ENCODE measurements at regions not wholly inside any gene's neighbourhood (a gene's known extent, or its start where the extent isn't known, plus 50 kb on each side); places are given as distances from the start of the nearest gene placed in this dataset.
"Not testable (repeated sequence)": the region's sequence is repeated elsewhere in the genome, so short reads cannot be mapped to it uniquely, and the experiment has no call there.

DNA sequence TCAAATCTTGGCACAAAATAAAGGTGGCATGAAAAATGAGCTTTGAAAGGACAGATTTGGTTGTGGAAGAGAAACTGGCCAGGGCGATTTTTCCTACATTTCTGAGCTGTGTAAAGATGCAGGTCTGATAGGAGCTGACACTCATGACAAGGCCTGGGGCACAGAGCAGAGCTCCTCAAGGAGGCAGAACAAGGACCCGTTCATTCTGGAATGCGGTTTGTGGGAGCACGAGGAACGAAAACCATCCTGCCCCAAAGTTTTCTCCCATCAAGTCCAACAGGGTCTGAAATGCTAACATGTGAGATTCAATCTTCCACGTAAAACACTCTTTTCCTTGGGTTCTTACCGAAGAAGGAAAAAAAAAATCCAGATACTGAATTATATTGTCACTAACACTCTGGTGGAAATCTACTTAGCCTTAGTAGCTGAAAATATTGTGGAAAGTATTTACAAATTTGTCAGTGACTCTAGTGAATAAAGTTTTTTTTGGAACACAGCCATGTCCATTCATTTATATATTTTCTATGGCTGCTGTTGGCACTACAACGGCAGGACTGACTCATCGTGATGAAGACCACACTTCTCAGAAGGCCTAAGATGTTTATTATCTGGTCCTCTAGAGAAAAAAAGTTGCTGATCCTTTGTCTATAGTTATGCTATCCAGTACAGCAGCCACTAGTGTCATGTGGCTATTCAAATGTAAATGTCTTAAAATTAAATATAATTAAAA is 215.7 kb downstream of the BAMBI start:
- no peak for DNase-seq (ENCODE audit: low read depth in 4 of 4, low spot score in 3 of 4)

DNA sequence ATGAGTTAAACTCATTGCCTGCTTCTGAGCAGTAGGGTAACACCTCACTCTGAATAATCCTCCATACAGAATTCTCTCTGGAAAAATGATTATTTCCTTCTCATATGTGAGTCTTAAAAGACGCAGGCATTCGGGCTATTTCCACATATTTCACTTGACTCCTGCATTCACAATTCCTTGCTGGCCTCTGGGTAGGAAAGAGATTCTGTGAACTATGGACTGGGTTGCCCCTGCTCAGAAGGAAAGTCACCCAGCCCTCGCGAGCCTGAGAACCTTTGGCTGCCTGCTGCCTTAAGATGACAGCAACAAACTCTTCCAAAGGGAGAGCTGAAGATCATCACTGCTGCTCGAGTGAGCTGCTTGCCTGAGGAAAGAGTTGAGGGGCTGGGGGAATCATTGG is 216.8 kb downstream of the BAMBI start:
- DNase-seq (ENCODE audit: low read depth in 4 of 4, low spot score in 3 of 4) = no peak

DNA sequence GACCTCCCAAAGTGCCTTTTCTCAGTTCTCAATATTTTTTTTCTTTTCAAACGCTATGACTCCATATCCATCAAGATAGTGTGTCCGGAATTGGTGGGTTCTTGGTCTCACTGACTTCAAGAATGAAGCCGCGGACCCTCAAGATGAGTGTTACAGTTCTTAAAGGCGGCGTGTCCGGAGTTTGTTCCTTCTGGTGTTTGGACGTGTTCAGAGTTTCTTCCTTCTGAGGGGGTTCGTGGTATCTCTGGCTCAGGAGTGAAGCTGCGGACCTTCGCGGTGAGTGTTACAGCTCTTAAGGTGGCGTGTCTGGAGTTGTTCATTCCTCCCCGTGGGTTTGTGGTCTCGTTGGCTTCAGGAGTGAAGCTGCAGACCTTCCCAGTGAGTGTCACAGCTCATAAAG is 218.3 kb downstream of the BAMBI start:
- not testable (repeated sequence) for DNase-seq (ENCODE audit: low read depth in 4 of 4, low spot score in 3 of 4)

DNA sequence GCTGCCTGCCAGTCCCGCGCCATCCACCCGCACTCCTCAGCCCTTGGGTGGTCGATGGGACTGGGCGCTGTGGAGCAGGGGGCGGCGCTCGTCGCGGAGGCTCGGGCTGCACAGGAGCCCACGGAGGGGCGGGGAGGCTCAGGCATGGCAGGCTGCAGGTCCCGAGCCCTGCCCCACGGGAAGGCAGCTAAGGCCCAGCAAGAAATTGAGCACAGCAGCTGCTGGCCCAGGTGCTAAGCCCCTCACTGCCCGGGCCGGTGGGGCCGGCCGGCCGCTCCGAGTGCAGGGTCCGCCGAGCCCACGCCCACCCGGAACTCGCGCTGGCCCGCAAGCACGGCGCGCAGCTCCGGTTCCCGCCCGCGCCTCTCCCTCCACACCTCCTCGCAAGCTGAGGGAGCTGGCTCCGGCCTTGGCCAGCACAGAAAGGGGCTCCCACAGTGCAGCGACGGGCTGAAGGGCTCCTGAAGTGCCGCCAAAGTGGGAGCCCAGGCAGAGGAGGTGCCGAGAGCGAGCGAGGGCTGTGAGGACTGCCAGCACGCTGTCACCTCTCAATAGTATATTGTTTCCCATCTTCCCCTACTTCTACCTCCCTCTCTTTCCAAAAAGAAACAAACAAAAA is 219.6 kb downstream of the BAMBI start:
- not testable (repeated sequence) for DNase-seq (ENCODE audit: low read depth in 4 of 4, low spot score in 3 of 4)

DNA sequence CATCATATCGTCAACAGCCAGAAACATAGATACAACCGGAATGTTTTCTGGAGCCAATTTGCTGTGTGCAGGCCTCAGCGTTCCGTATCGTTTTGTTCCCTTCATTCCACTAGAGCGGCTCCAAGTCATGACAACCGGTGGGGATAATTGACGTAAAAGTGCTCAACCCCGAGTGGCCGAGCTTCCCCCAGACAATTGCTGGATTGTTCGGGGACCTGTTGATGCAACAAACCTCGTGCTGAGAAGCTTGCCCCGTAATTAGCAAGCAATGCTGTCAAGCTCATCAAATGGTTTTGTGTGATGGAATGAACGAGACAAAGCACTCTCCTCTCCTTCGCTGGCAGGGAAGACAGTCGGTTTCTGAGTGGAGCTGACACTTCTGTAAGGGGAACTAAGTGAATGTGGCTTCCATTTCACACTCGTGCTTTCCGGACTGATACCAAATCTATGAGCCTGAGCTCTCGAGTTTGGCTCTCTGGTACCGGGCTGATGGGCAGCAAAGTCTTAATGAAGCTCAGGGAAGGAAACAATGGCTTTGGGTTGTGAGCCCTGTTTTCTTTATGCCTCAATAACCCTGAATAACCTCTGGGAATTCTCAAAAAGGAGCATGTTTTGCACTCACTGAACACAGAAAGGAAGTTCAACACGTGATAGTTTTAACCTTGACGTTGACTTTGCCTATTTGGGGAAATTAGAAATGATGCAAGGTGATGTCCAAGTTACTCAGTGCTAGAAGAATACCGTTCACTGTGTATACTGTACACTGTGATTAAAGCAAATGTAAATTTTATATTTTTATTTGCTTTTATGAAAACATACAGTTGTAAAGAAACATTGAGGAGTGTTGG is 220.5 kb downstream of the BAMBI start:
- no peak for DNase-seq (ENCODE audit: low read depth in 4 of 4, low spot score in 3 of 4)

DNA sequence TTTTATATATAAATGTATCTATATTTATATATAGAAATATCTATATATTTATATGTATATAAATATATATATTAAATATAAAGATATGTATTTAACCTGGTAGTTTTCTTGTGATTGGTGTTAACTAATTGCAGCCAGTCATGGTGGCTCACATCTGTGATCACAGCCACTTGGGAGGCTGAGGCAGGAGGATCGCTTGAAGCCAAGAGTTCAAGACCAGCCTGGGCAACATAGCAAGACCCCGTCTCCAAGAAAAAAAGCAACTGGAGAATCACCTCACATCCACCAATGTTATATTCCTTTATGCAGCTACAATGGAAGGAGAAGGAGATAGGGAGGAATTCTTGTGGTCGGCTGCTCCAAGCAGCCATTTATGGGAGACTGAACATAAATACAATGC is 224.9 kb downstream of the BAMBI start:
- no peak for DNase-seq (ENCODE audit: low read depth in 4 of 4, low spot score in 3 of 4)

DNA sequence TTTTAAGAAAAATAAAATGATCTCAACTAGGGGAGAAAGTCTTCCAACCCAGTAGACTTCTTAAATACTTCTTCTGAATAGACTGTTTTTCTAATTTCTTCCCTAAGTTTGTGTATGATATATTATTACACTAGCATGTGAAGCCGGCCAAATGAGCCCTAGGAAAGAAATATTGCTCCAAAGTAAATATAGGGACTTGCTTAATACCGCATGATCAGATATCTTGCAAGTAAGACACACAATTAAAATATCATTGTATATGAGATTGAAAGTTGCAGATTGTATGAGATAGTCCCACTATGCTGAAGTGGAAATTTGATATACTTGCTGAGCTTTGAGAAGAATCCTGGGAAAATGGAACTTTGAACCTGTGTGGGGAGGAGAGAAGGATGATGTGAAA is 225.7 kb downstream of the BAMBI start:
- DNase-seq (ENCODE audit: low read depth in 4 of 4, low spot score in 3 of 4) = no peak

DNA sequence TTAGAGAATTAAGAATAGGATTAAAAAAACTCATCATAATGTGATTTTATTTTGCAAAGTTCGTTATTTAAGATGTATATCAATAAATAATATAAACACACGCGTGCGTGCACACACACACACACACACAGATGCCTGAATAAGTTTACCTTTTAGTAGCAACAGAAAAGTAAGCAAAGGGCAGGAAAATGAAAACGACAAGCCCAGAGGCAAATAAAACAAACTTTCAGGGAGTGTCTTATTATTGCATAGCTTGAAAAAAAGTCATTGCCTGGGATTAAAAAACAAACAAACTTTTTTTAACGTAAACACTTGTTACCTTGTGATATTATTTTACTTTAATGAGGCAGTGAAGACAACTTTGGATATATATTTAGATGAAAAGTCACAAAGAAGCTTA is 226.4 kb downstream of the BAMBI start:
- DNase-seq (ENCODE audit: low read depth in 4 of 4, low spot score in 3 of 4) = no peak

DNA sequence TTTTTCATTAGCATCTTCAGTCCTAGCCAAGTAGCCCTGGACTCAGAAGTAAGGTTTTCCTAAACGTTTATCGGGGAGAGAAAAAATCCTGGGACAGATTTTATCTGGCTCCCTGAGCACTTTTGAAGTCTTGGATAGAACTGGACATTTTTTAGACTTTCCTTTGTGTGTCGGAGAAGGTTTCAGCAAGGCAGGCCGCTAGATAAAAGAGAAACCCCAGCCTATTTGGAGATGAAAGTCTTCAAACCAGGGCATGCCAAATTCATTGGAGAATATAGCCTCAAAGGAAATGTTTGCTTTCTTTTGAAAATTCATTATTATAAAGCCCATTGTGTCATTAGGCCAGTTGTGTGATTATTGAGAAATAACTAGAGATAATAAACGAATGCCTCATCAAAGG is 228.1 kb downstream of the BAMBI start:
- no peak for DNase-seq (ENCODE audit: low read depth in 4 of 4, low spot score in 3 of 4)

DNA sequence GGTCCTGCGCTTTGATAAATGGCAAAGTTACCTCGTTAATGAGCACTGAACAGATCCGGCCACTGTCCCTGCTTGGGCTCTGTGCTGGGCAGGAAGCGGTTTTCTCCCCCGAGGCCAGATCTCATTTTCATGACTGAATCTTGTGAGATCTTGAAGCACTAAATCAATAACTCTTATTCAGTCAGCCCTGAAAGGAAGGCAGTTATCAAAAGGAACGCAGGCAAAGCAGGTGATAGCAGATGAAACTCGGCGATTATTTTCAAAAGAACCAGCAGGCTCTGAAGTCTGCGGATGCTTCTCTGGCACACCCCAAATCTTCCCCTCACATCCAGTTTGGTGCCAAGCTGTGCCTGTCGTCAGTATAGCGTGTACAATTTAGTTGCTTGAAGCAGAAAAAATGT is 228.7 kb downstream of the BAMBI start:
- no peak for DNase-seq (ENCODE audit: low read depth in 4 of 4, low spot score in 3 of 4)

DNA sequence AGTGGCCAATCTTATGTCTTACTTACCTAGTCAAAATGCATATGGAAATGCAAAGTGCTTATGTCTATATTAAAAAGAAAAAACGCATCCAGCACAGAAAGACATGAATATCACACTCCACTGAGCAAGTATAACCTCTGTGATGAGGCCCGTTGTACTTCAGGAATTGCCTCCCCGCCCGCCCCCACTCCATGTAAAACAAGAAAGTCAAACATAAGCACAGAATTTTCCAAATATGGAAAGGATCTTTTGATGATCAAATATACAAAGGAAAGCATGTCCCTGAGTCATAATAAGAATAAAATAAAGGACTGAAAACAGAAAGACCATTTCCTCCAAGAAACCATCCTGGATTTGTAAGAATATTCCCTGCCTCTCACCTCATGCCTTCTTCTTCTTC is 229.1 kb downstream of the BAMBI start:
- no peak for DNase-seq (ENCODE audit: low read depth in 4 of 4, low spot score in 3 of 4)

DNA sequence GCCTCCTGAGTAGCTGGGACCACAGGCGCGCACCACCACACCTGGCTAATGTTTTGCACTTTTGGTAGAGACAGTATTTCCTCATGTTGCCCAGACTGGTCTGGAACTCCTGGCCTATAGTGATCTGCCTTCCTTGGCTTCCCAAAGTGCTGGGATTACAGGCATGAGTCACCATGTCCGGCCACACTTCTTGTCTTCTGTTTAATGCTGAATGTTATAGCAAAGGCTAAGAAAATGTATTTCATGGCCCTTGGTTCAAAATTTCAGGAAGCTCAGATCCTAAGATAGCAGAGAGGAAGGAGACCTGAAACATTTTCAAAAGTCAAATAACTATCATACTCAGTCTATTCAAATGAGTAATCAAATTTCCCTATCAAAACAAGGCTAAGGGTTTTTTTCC is 229.6 kb downstream of the BAMBI start:
- DNase-seq (ENCODE audit: low read depth in 4 of 4, low spot score in 3 of 4) = no peak

DNA sequence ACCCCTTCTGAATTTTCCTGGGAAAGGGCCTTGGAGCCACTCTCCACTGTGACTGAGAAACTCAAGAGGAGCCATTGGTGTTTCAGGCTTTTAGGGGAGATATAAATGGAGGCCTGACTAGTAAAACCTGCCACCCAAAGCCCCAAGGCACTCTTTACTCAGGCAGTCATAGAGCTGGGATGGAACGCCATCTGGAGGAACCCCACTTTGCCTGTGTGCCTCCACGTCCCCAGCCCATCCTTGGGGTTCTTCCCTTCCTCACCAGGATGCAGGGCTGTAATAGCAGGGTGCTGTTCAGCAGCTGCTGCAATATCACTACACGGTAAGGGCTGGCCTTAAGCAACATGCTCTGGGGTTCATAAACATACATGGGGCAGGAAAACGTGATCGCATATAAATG is 232.6 kb downstream of the BAMBI start:
- DNase-seq (ENCODE audit: low read depth in 4 of 4, low spot score in 3 of 4) = no peak

DNA sequence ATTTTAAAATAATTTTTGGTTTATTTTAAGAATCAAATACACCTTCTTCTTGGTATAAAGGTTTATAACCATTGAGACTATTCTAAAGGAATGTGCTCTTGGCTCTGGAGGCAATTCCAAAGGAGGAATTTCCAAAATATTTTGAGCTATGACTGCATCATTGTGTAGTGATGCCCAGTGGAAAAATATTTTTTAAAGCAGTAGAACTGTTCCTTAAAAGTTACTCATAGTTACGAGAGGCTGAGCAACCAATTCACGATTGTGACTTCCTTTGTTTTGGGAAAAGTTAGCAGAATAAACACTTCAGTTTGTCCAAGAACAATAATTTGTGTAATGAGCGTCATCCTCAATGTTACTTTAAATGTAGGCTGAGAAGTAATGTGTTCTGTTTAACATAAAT is 233.6 kb downstream of the BAMBI start:
- no peak for DNase-seq (ENCODE audit: low read depth in 4 of 4, low spot score in 3 of 4)

DNA sequence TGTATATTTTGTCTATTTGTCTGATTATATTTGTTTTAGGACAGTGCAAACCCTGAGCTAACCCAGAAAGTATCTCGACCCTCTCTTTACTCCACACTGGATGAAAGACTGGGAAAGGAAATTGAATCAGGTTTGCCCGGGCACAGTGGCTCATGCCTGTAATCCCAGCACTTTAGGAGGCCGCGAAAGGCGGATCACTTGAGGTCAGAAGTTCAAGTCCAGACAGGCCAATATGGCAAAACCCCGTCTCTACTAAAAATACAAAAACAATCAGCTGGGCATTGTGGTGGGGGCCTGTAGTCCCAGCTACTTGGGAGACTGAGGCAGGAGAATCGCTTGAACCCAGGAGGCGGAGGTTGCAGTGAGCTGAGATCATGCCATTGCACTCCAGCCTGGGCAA is 234.2 kb downstream of the BAMBI start:
- not testable (repeated sequence) for DNase-seq (ENCODE audit: low read depth in 4 of 4, low spot score in 3 of 4)

DNA sequence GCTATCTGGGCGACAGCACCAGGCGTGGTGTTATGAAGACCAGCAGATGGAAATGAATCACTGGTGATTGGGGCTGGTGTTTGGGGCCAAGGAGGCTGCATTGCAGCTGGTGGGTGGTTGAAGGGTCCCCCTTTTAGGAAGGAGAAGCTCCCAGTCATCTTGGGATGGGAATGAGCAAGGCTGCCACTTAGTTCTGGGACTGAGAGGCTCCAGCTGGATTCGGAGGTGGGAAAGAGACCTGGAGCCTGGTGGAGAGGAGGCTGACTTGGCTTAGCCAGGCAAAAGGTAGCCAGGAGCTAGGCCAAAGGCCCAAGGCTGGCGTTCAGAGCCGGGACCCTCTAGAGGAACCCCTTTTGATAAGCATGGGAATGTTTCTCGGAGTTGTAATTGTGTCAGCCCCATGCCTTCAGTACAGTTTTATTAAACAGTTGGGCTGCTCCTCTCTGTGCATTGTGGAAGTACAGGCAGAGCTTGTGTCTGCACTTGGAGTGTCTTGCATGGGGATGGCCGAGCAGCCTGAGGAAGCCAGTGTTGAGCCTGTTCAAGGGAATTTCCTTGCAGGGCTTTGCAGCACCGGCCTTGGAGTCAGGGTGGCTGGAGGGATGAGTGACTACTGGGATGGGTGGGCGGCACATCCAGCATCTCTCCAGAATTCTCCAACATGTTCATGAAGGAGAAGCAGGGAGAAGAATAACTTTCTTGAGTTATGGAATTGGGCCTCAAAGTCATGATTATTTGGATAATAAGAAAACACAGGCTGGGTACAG is 234.9 kb downstream of the BAMBI start:
- DNase-seq (ENCODE audit: low read depth in 4 of 4, low spot score in 3 of 4) = no peak

DNA sequence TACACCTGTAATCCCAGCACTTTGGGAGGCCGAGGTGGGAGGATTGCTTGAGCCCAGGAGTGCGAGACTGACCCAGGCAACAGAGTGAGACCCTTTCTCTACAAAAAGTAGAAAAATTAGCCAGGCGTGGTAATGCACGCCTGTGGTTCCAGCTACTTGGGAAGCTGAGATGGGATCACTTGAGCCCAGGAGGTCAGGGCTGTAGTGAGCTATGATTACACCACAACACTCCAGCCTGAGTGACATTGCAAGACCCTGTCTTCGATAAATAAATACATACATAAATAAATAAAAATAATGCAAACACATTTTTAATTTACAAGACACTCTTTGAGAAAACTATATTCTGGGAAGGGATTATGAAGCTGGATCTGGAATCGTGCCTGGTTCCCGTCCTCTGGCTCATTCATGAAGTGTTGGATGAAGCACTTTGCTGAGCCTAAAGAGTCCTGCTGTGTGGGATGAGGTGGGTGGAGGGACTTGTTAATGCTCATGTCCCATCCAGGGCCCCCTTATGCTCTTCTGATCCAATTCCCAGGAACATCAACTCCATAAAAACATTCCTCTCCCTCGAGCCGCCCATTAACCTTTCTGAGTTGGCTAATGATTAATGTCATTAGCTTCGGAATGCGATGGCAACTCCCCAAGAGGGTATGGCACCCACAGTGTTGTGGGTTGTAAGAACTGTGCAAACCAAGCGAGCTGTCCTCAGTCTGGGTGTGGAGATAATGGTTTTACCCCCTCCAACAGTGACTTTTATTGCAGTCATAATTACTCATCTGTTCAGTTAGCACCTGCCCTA is 236.3 kb downstream of the BAMBI start:
- DNase-seq (ENCODE audit: low read depth in 4 of 4, low spot score in 3 of 4) = peak in 1 of 4 donors; percentile 51

DNA sequence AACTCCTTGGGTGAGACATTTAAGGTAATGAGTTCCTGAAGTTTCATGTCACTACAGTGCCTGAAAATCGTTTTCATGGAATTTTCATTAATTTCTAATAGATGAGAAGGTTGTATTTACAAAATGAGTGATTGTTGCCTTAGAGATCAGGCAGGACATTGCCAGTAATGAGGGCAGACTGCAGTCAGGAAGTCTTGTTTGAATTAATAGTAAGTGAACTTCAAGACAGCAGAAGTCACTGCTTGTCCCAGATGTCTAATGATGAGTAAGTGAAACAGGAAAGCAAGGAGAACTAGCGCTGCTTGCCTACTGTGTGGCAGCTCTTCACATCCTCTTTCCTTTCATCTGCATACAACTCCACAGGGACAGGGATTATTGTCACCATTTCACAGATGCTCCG is 237.4 kb downstream of the BAMBI start:
- DNase-seq (ENCODE audit: low read depth in 4 of 4, low spot score in 3 of 4) = no peak

DNA sequence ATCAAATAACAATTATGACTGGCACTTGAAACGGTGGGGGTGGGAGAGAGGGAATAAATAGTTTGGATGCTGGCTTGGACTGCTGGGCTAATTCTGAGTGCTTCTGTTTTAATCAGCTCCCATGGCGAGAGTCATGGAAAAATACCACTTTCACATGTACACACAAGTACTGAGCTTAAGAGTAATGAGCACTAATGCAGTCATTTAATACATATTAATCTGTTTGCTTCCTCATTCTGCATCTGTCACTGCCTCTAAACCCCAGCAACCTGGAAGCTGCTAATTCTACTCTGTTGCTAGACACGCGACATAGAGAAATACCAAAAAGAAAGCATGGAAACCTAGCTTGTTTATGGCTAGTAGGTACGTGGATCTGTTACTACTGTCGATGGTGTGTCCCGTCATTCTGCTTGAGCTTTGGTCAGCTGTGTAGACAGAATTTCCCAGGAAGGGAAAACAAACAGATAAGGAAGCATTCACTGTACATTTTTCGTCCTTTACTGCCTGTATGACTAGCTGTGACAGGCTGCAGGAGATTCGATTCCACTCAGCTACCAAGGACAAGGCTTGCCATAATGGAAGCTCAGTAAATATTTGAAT is 238.8 kb downstream of the BAMBI start:
- no peak for DNase-seq (ENCODE audit: low read depth in 4 of 4, low spot score in 3 of 4)

DNA sequence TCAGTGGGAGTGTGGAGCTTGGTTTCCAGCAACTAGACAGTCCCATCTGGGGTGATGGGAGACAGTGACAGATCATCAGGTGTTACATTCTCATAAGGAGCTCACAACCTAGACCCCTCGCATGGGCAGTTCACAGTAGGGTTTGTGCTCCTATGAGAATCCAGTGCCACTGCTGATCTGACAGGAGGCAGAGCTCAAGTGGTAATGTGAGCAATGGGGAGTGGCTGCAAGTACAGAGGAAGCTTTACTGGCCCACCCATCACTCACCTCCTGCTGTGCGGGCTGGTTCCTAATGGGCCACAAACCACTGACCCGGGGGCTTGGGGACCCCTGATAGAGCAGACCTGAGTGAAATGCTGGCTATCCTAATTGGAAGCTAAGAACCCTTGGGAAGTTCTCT is 242.8 kb downstream of the BAMBI start:
- no peak for DNase-seq (ENCODE audit: low read depth in 4 of 4, low spot score in 3 of 4)

Measured in left renal pelvis (tissue), 4 donors.